Adrenal gland (tissue), 5 donors: ENCODE measurements at regions not wholly inside any gene's neighbourhood (a gene's known extent, or its start where the extent isn't known, plus 50 kb on each side); places are given as distances from the start of the nearest gene placed in this dataset.

ENCODE experiments used
- POLR2A ChIP-seq, 2 donors: fragments of 450-650 bp; IDR thresholded peaks; one replicate each; pipeline ENCODE4 v1.6.1; 2017; ENCODE audit warnings: antibody characterized with exemption in 2 of 2, mild to moderate bottlenecking in 2 of 2, moderate library complexity in 1 of 2
- TF ChIP-seq, protein P1 (sequence below), 6 experiments: fragments of 450-650 bp in 4 of 6; fragments of 200-600 bp in 2 of 6; sonication (generic) in 1 of 6; IDR thresholded peaks; 1 replicate in 5 of 6; 2 replicates in 1 of 6; pipeline versions ENCODE4 v1.5.1 to v1.8.0; 2016 to 2021; ENCODE audit warnings: antibody characterized with exemption in 6 of 6, mild to moderate bottlenecking in 2 of 6, moderate library complexity in 1 of 6
- donor health status: DM: no; HTN: no; CAD: no.

DNA sequence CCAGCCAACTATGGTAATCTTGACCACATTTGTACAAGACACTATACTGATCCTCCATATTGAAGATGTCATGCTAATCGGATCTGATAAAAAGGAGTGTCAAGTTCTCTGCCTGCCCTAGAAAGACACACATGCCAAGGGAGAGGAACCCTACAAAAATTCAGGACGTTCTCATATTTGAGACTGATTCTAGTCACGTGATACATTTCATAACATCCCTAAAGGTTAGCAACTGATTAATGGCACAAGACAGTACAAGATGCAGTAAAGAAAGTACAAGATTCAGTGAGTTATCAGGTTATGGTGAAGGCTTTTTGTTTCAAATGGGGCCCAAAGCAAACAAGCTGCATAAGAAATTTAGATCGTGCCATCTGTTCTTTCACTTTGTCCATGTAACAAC, 190.7 kb upstream of the MOCS1 start:
- TF ChIP-seq, protein P1, sequence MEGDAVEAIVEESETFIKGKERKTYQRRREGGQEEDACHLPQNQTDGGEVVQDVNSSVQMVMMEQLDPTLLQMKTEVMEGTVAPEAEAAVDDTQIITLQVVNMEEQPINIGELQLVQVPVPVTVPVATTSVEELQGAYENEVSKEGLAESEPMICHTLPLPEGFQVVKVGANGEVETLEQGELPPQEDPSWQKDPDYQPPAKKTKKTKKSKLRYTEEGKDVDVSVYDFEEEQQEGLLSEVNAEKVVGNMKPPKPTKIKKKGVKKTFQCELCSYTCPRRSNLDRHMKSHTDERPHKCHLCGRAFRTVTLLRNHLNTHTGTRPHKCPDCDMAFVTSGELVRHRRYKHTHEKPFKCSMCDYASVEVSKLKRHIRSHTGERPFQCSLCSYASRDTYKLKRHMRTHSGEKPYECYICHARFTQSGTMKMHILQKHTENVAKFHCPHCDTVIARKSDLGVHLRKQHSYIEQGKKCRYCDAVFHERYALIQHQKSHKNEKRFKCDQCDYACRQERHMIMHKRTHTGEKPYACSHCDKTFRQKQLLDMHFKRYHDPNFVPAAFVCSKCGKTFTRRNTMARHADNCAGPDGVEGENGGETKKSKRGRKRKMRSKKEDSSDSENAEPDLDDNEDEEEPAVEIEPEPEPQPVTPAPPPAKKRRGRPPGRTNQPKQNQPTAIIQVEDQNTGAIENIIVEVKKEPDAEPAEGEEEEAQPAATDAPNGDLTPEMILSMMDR (IDR thresholded peaks at IDR 0.05): no peak
- TF ChIP-seq POLR2A (IDR thresholded peaks at IDR 0.05): no peak
